ENCODE measurements at regions not wholly inside any gene's neighbourhood (a gene's known extent, or its start where the extent isn't known, plus 50 kb on each side); places are given as distances from the start of the nearest gene placed in this dataset.

- no peak for DNase-seq
- no peaks in the 10 kb centered on the region for H3K4me1 ChIP-seq (ENCODE audit: control insufficient read depth, insufficient read depth, low read length)
- H3K27me3 ChIP-seq (ENCODE audit: control insufficient read depth, insufficient read depth, low read length), result no peaks in the 10 kb centered on the region
- no peak overlapping the region for H3K27ac ChIP-seq (ENCODE audit: low read length)
- H3K9me3 ChIP-seq (ENCODE audit: control insufficient read depth, low read depth, low read length), result peaks cover 6% of the 10 kb centered on the region
- H3K36me3 ChIP-seq (ENCODE audit: control insufficient read depth, insufficient read depth, low read length), result no peaks in the 10 kb centered on the region
- H3K4me3 ChIP-seq (ENCODE audit: low read length), result no peak overlapping the region
Observed at GRCh38 chr5:18546591-18546990, 912.3 kb downstream of the TAF11L14 start.

GRCh38 chr5:18551716-18552115 lies 917.5 kb downstream of the TAF11L14 start:
- Histone ChIP-seq H3K4me3 (ENCODE audit: low read length) (no peak overlapping the region), H3K27me3 (ENCODE audit: control insufficient read depth, insufficient read depth, low read length) (no peaks in the 10 kb centered on the region), H3K4me1 (ENCODE audit: control insufficient read depth, insufficient read depth, low read length) (no peaks in the 10 kb centered on the region), H3K27ac (ENCODE audit: low read length) (no peak overlapping the region), H3K9me3 (ENCODE audit: control insufficient read depth, low read depth, low read length) (peaks cover 11% of the 10 kb centered on the region), H3K36me3 (ENCODE audit: control insufficient read depth, insufficient read depth, low read length) (no peaks in the 10 kb centered on the region)
- WGBS (ENCODE audit: insufficient coverage, low lambda C conversion rate), result no CpG with 5 or more reads among the region's 18 CpGs
- DNase-seq, result no peak

GRCh38 chr5:18553269-18553668 lies 919.0 kb downstream of the TAF11L14 start:
- H3K4me3 ChIP-seq (ENCODE audit: low read length), result no peak overlapping the region
- H3K27ac ChIP-seq (ENCODE audit: low read length), result no peak overlapping the region
- WGBS (ENCODE audit: insufficient coverage, low lambda C conversion rate), result no CpG with 5 or more reads among the region's 3 CpGs
- H3K4me1 ChIP-seq (ENCODE audit: control insufficient read depth, insufficient read depth, low read length), result no peaks in the 10 kb centered on the region
- no peaks in the 10 kb centered on the region for H3K36me3 ChIP-seq (ENCODE audit: control insufficient read depth, insufficient read depth, low read length)
- no peak for DNase-seq
- peaks cover 11% of the 10 kb centered on the region for H3K9me3 ChIP-seq (ENCODE audit: control insufficient read depth, low read depth, low read length)
- H3K27me3 ChIP-seq (ENCODE audit: control insufficient read depth, insufficient read depth, low read length), result no peaks in the 10 kb centered on the region

GRCh38 chr5:18560602-18561001 lies 926.3 kb downstream of the TAF11L14 start:
- Histone ChIP-seq H3K4me3 (ENCODE audit: low read length) (no peak overlapping the region), H3K4me1 (ENCODE audit: control insufficient read depth, insufficient read depth, low read length) (no peaks in the 10 kb centered on the region), H3K27me3 (ENCODE audit: control insufficient read depth, insufficient read depth, low read length) (no peaks in the 10 kb centered on the region), H3K36me3 (ENCODE audit: control insufficient read depth, insufficient read depth, low read length) (no peaks in the 10 kb centered on the region), H3K27ac (ENCODE audit: low read length) (no peak overlapping the region), H3K9me3 (ENCODE audit: control insufficient read depth, low read depth, low read length) (no peaks in the 10 kb centered on the region)
- DNase-seq, result no peak
- WGBS (ENCODE audit: insufficient coverage, low lambda C conversion rate), result 89% methylated on average over 1 of the region's 1 CpG

GRCh38 chr5:18563853-18564252 lies 929.6 kb downstream of the TAF11L14 start:
- no peaks in the 10 kb centered on the region for H3K4me1 ChIP-seq (ENCODE audit: control insufficient read depth, insufficient read depth, low read length)
- no peak overlapping the region for H3K4me3 ChIP-seq (ENCODE audit: low read length)
- no peaks in the 10 kb centered on the region for H3K9me3 ChIP-seq (ENCODE audit: control insufficient read depth, low read depth, low read length)
- no peak for DNase-seq
- no peaks in the 10 kb centered on the region for H3K27me3 ChIP-seq (ENCODE audit: control insufficient read depth, insufficient read depth, low read length)
- no peak overlapping the region for H3K27ac ChIP-seq (ENCODE audit: low read length)
- no peaks in the 10 kb centered on the region for H3K36me3 ChIP-seq (ENCODE audit: control insufficient read depth, insufficient read depth, low read length)
- no CpG with 5 or more reads among the region's 2 CpGs for WGBS (ENCODE audit: insufficient coverage, low lambda C conversion rate)

- Histone ChIP-seq H3K36me3 (ENCODE audit: control insufficient read depth, insufficient read depth, low read length) (no peaks in the 10 kb centered on the region), H3K27me3 (ENCODE audit: control insufficient read depth, insufficient read depth, low read length) (no peaks in the 10 kb centered on the region), H3K9me3 (ENCODE audit: control insufficient read depth, low read depth, low read length) (no peaks in the 10 kb centered on the region), H3K27ac (ENCODE audit: low read length) (no peak overlapping the region), H3K4me1 (ENCODE audit: control insufficient read depth, insufficient read depth, low read length) (no peaks in the 10 kb centered on the region), H3K4me3 (ENCODE audit: low read length) (no peak overlapping the region)
- no peak for DNase-seq
Observed at GRCh38 chr5:18566671-18567070, 932.4 kb downstream of the TAF11L14 start.

- no peaks in the 10 kb centered on the region for H3K4me1 ChIP-seq (ENCODE audit: control insufficient read depth, insufficient read depth, low read length)
- no peaks in the 10 kb centered on the region for H3K9me3 ChIP-seq (ENCODE audit: control insufficient read depth, low read depth, low read length)
- no peak for DNase-seq
- no CpG with 5 or more reads among the region's 4 CpGs for WGBS (ENCODE audit: insufficient coverage, low lambda C conversion rate)
- no peaks in the 10 kb centered on the region for H3K36me3 ChIP-seq (ENCODE audit: control insufficient read depth, insufficient read depth, low read length)
- no peak overlapping the region for H3K4me3 ChIP-seq (ENCODE audit: low read length)
- no peaks in the 10 kb centered on the region for H3K27me3 ChIP-seq (ENCODE audit: control insufficient read depth, insufficient read depth, low read length)
- H3K27ac ChIP-seq (ENCODE audit: low read length), result no peak overlapping the region
Observed at GRCh38 chr5:18576586-18576985, 942.3 kb downstream of the TAF11L14 start.

- H3K4me1 ChIP-seq (ENCODE audit: control insufficient read depth, insufficient read depth, low read length), result no peaks in the 10 kb centered on the region
- WGBS (ENCODE audit: insufficient coverage, low lambda C conversion rate), result 80% methylated on average over 1 of the region's 1 CpG
Observed at GRCh38 chr5:18601185-18601584, 966.9 kb downstream of the TAF11L14 start.

GRCh38 chr5:18602402-18602801 lies 968.1 kb downstream of the TAF11L14 start:
- WGBS (ENCODE audit: insufficient coverage, low lambda C conversion rate), result 80% methylated on average over 1 of the region's 1 CpG
- Histone ChIP-seq H3K27ac (ENCODE audit: low read length) (no peak overlapping the region), H3K4me1 (ENCODE audit: control insufficient read depth, insufficient read depth, low read length) (no peaks in the 10 kb centered on the region), H3K9me3 (ENCODE audit: control insufficient read depth, low read depth, low read length) (no peaks in the 10 kb centered on the region), H3K36me3 (ENCODE audit: control insufficient read depth, insufficient read depth, low read length) (no peaks in the 10 kb centered on the region), H3K27me3 (ENCODE audit: control insufficient read depth, insufficient read depth, low read length) (no peaks in the 10 kb centered on the region), H3K4me3 (ENCODE audit: low read length) (no peak overlapping the region)
- DNase-seq, result no peak

More at GRCh38 chr5:18601185-18601584, 966.9 kb downstream of the TAF11L14 start:
- Histone ChIP-seq H3K4me3 (ENCODE audit: low read length) (no peak overlapping the region), H3K9me3 (ENCODE audit: control insufficient read depth, low read depth, low read length) (no peaks in the 10 kb centered on the region), H3K27ac (ENCODE audit: low read length) (no peak overlapping the region), H3K27me3 (ENCODE audit: control insufficient read depth, insufficient read depth, low read length) (no peaks in the 10 kb centered on the region), H3K36me3 (ENCODE audit: control insufficient read depth, insufficient read depth, low read length) (no peaks in the 10 kb centered on the region)
- DNase-seq, result no peak

GRCh38 chr5:18605186-18605585 lies 970.9 kb downstream of the TAF11L14 start:
- no peak overlapping the region for H3K27ac ChIP-seq (ENCODE audit: low read length)
- H3K36me3 ChIP-seq (ENCODE audit: control insufficient read depth, insufficient read depth, low read length), result no peaks in the 10 kb centered on the region
- no peaks in the 10 kb centered on the region for H3K27me3 ChIP-seq (ENCODE audit: control insufficient read depth, insufficient read depth, low read length)
- no peak overlapping the region for H3K4me3 ChIP-seq (ENCODE audit: low read length)
- no peaks in the 10 kb centered on the region for H3K4me1 ChIP-seq (ENCODE audit: control insufficient read depth, insufficient read depth, low read length)
- no peak for DNase-seq
- H3K9me3 ChIP-seq (ENCODE audit: control insufficient read depth, low read depth, low read length), result no peaks in the 10 kb centered on the region

- H3K9me3 ChIP-seq (ENCODE audit: control insufficient read depth, low read depth, low read length), result no peaks in the 10 kb centered on the region
- WGBS (ENCODE audit: insufficient coverage, low lambda C conversion rate), result 84% methylated on average over 2 of the region's 5 CpGs
- no peaks in the 10 kb centered on the region for H3K4me1 ChIP-seq (ENCODE audit: control insufficient read depth, insufficient read depth, low read length)
- H3K4me3 ChIP-seq (ENCODE audit: low read length), result no peak overlapping the region
- no peaks in the 10 kb centered on the region for H3K27me3 ChIP-seq (ENCODE audit: control insufficient read depth, insufficient read depth, low read length)
- no peaks in the 10 kb centered on the region for H3K36me3 ChIP-seq (ENCODE audit: control insufficient read depth, insufficient read depth, low read length)
- H3K27ac ChIP-seq (ENCODE audit: low read length), result no peak overlapping the region
- no peak for DNase-seq
Observed at GRCh38 chr5:18607570-18607969, 973.3 kb downstream of the TAF11L14 start.
